ENCODE measurements at regions not wholly inside any gene's neighbourhood (a gene's known extent, or its start where the extent isn't known, plus 50 kb on each side); places are given as distances from the start of the nearest gene placed in this dataset.

GRCh38 chr20:7744411-7744810 is 195.8 kb downstream of the HAO1 start:
- Histone ChIP-seq H3K36me3 (ENCODE audit: control insufficient read depth in 1 of 2, insufficient read depth in 2 of 2, low read length in 2 of 2) (no peaks in the 10 kb centered on the region), H3K23ac (ENCODE audit: low read length) (no peak overlapping the region), H3K79me1 (ENCODE audit: low read length) (no peaks in the 10 kb centered on the region), H2BK5ac (ENCODE audit: low read depth, low read length, poor library complexity) (no peak overlapping the region), H3K4me3 (ENCODE audit: low read depth, low read length) (no peak overlapping the region), H3K4me2 (ENCODE audit: low read length) (no peak overlapping the region), H3K14ac (ENCODE audit: low read length) (no peak overlapping the region), H2BK12ac (ENCODE audit: low read length) (no peak overlapping the region), H3K4ac (ENCODE audit: low read depth, low read length) (no peak overlapping the region), H3K79me2 (ENCODE audit: control insufficient read depth, insufficient read depth, low read length, poor library complexity) (no peaks in the 10 kb centered on the region), H3K9me3 (ENCODE audit: insufficient read depth, low read depth, low read length) (peaks cover 1% of the 10 kb centered on the region), H2AFZ (ENCODE audit: insufficient read depth, low read length, poor library complexity) (no peak overlapping the region), H4K91ac (ENCODE audit: low read depth, low read length) (no peak overlapping the region), H3K27ac (ENCODE audit: low read depth, low read length) (no peak overlapping the region), H3K27me3 (ENCODE audit: insufficient read depth, low read length) (no peaks in the 10 kb centered on the region), H2BK120ac (ENCODE audit: insufficient read depth, low read length, poor library complexity) (no peak overlapping the region), H4K8ac (ENCODE audit: low read depth, low read length) (no peak overlapping the region), H3K4me1 (ENCODE audit: control insufficient read depth in 1 of 2, insufficient read depth in 2 of 2, low read length in 2 of 2) (no peaks in the 10 kb centered on the region), H2AK5ac (ENCODE audit: low read length) (no peak overlapping the region), H4K12ac (ENCODE audit: low read depth, low read length) (no peak overlapping the region), H3K9ac (ENCODE audit: low read length) (no peak overlapping the region), H3K18ac (ENCODE audit: low read length) (no peak overlapping the region)
- no peak for DNase-seq
- WGBS (ENCODE audit: extremely low coverage, insufficient coverage, insufficient read length): no CpG with 5 or more reads among the region's 1 CpG

GRCh38 chr20:7748624-7749023 is 191.6 kb downstream of the HAO1 start:
- Histone ChIP-seq H4K8ac (ENCODE audit: low read depth, low read length) (no peak overlapping the region), H3K4ac (ENCODE audit: low read depth, low read length) (no peak overlapping the region), H3K79me1 (ENCODE audit: low read length) (no peaks in the 10 kb centered on the region), H3K14ac (ENCODE audit: low read length) (no peak overlapping the region), H3K4me2 (ENCODE audit: low read length) (no peak overlapping the region), H2BK5ac (ENCODE audit: low read depth, low read length, poor library complexity) (no peak overlapping the region), H3K9me3 (ENCODE audit: insufficient read depth, low read depth, low read length) (peaks cover 1% of the 10 kb centered on the region), H3K79me2 (ENCODE audit: control insufficient read depth, insufficient read depth, low read length, poor library complexity) (no peaks in the 10 kb centered on the region), H3K27ac (ENCODE audit: low read depth, low read length) (no peak overlapping the region), H2AFZ (ENCODE audit: insufficient read depth, low read length, poor library complexity) (no peak overlapping the region), H3K18ac (ENCODE audit: low read length) (no peak overlapping the region), H3K9ac (ENCODE audit: low read length) (no peak overlapping the region), H3K4me1 (ENCODE audit: control insufficient read depth in 1 of 2, insufficient read depth in 2 of 2, low read length in 2 of 2) (no peaks in the 10 kb centered on the region), H4K91ac (ENCODE audit: low read depth, low read length) (no peak overlapping the region), H2BK12ac (ENCODE audit: low read length) (no peak overlapping the region), H3K27me3 (ENCODE audit: insufficient read depth, low read length) (no peaks in the 10 kb centered on the region), H3K23ac (ENCODE audit: low read length) (no peak overlapping the region), H4K12ac (ENCODE audit: low read depth, low read length) (no peak overlapping the region), H3K36me3 (ENCODE audit: control insufficient read depth in 1 of 2, insufficient read depth in 2 of 2, low read length in 2 of 2) (no peaks in the 10 kb centered on the region), H2AK5ac (ENCODE audit: low read length) (no peak overlapping the region), H3K4me3 (ENCODE audit: low read depth, low read length) (no peak overlapping the region), H2BK120ac (ENCODE audit: insufficient read depth, low read length, poor library complexity) (no peak overlapping the region)
- no peak for DNase-seq

GRCh38 chr20:7754102-7754501 is 186.2 kb downstream of the HAO1 start:
- Histone ChIP-seq H4K91ac (ENCODE audit: low read depth, low read length) (no peak overlapping the region), H3K36me3 (ENCODE audit: control insufficient read depth in 1 of 2, insufficient read depth in 2 of 2, low read length in 2 of 2) (no peaks in the 10 kb centered on the region), H2AFZ (ENCODE audit: insufficient read depth, low read length, poor library complexity) (no peak overlapping the region), H3K4me2 (ENCODE audit: low read length) (no peak overlapping the region), H3K14ac (ENCODE audit: low read length) (no peak overlapping the region), H3K23ac (ENCODE audit: low read length) (no peak overlapping the region), H4K8ac (ENCODE audit: low read depth, low read length) (no peak overlapping the region), H3K4ac (ENCODE audit: low read depth, low read length) (no peak overlapping the region), H3K18ac (ENCODE audit: low read length) (no peak overlapping the region), H2BK5ac (ENCODE audit: low read depth, low read length, poor library complexity) (no peak overlapping the region), H3K79me2 (ENCODE audit: control insufficient read depth, insufficient read depth, low read length, poor library complexity) (no peaks in the 10 kb centered on the region), H3K27ac (ENCODE audit: low read depth, low read length) (no peak overlapping the region), H3K4me1 (ENCODE audit: control insufficient read depth in 1 of 2, insufficient read depth in 2 of 2, low read length in 2 of 2) (peaks cover 0 to 2% of the 10 kb centered on the region in 2 experiments), H3K79me1 (ENCODE audit: low read length) (no peaks in the 10 kb centered on the region), H2AK5ac (ENCODE audit: low read length) (no peak overlapping the region), H3K27me3 (ENCODE audit: insufficient read depth, low read length) (no peaks in the 10 kb centered on the region), H4K12ac (ENCODE audit: low read depth, low read length) (no peak overlapping the region), H3K9ac (ENCODE audit: low read length) (no peak overlapping the region), H2BK12ac (ENCODE audit: low read length) (no peak overlapping the region), H2BK120ac (ENCODE audit: insufficient read depth, low read length, poor library complexity) (no peak overlapping the region), H3K4me3 (ENCODE audit: low read depth, low read length) (no peak overlapping the region), H3K9me3 (ENCODE audit: insufficient read depth, low read depth, low read length) (no peaks in the 10 kb centered on the region)
- no CpG with 5 or more reads among the region's 1 CpG for WGBS (ENCODE audit: extremely low coverage, insufficient coverage, insufficient read length)
- DNase-seq: no peak

GRCh38 chr20:7758406-7758805 is 181.9 kb downstream of the HAO1 start:
- Histone ChIP-seq H4K91ac (ENCODE audit: low read depth, low read length) (no peak overlapping the region), H2BK5ac (ENCODE audit: low read depth, low read length, poor library complexity) (no peak overlapping the region), H3K27me3 (ENCODE audit: insufficient read depth, low read length) (no peaks in the 10 kb centered on the region), H3K18ac (ENCODE audit: low read length) (no peak overlapping the region), H3K4me3 (ENCODE audit: low read depth, low read length) (no peak overlapping the region), H3K4ac (ENCODE audit: low read depth, low read length) (no peak overlapping the region), H3K9me3 (ENCODE audit: insufficient read depth, low read depth, low read length) (no peaks in the 10 kb centered on the region), H3K4me1 (ENCODE audit: control insufficient read depth in 1 of 2, insufficient read depth in 2 of 2, low read length in 2 of 2) (peaks cover 0 to 2% of the 10 kb centered on the region in 2 experiments), H3K36me3 (ENCODE audit: control insufficient read depth in 1 of 2, insufficient read depth in 2 of 2, low read length in 2 of 2) (no peaks in the 10 kb centered on the region), H2AFZ (ENCODE audit: insufficient read depth, low read length, poor library complexity) (no peak overlapping the region), H2BK120ac (ENCODE audit: insufficient read depth, low read length, poor library complexity) (no peak overlapping the region), H3K9ac (ENCODE audit: low read length) (no peak overlapping the region), H2BK12ac (ENCODE audit: low read length) (no peak overlapping the region), H4K8ac (ENCODE audit: low read depth, low read length) (no peak overlapping the region), H2AK5ac (ENCODE audit: low read length) (no peak overlapping the region), H3K23ac (ENCODE audit: low read length) (no peak overlapping the region), H4K12ac (ENCODE audit: low read depth, low read length) (no peak overlapping the region), H3K4me2 (ENCODE audit: low read length) (no peak overlapping the region), H3K14ac (ENCODE audit: low read length) (no peak overlapping the region), H3K27ac (ENCODE audit: low read depth, low read length) (no peak overlapping the region), H3K79me1 (ENCODE audit: low read length) (no peaks in the 10 kb centered on the region), H3K79me2 (ENCODE audit: control insufficient read depth, insufficient read depth, low read length, poor library complexity) (no peaks in the 10 kb centered on the region)
- no CpG with 5 or more reads among the region's 3 CpGs for WGBS (ENCODE audit: extremely low coverage, insufficient coverage, insufficient read length)
- DNase-seq: no peak

Measured in trophoblast cell (in vitro differentiated cells and primary cell).